ENCODE measurements at regions not wholly inside any gene's neighbourhood (a gene's known extent, or its start where the extent isn't known, plus 50 kb on each side); places are given as distances from the start of the nearest gene placed in this dataset.
"Not testable (repeated sequence)": the region's sequence is repeated elsewhere in the genome, so short reads cannot be mapped to it uniquely, and the experiment has no call there.

- DNase-seq (ENCODE audit: low spot score); H3K36me3 Mint-ChIP-seq (ENCODE audit: low read depth); H3K36me3 ChIP-seq (ENCODE audit: insufficient read depth); H3K9me2 ChIP-seq (ENCODE audit: insufficient read depth); H3K27ac Mint-ChIP-seq; H3F3A ChIP-seq (replicated peaks; ENCODE audit: low read depth); H2AFZ ChIP-seq; H3K4me1 ChIP-seq (ENCODE audit: insufficient read depth); H4K20me1 ChIP-seq (replicated peaks; ENCODE audit: insufficient read depth); H3K27me3 ChIP-seq (ENCODE audit: insufficient read depth); H3K27ac ChIP-seq (ENCODE audit: low read depth); H3K4me2 ChIP-seq; H3K4me1 Mint-ChIP-seq; H3K79me2 ChIP-seq (replicated peaks; ENCODE audit: insufficient read depth); H3K27me3 Mint-ChIP-seq (ENCODE audit: insufficient read depth, low read depth, poor library complexity); H3K4me3 Mint-ChIP-seq; H3K4me3 ChIP-seq; ATAC-seq: not testable (repeated sequence)
- H3K9me3 Mint-ChIP-seq = peaks cover 56% of the 10 kb centered on the region
Measured at GRCh38 chr14:106717544-106717943, 1191.2 kb downstream of the TMEM121 start.

- H4K20me1 ChIP-seq (replicated peaks; ENCODE audit: insufficient read depth); H3K79me2 ChIP-seq (replicated peaks; ENCODE audit: insufficient read depth); H2AFZ ChIP-seq; H3K36me3 ChIP-seq (ENCODE audit: insufficient read depth); H3K27ac ChIP-seq (ENCODE audit: low read depth); H3K4me3 ChIP-seq; DNase-seq (ENCODE audit: low spot score); H3F3A ChIP-seq (replicated peaks; ENCODE audit: low read depth); H3K27me3 ChIP-seq (ENCODE audit: insufficient read depth); H3K4me1 ChIP-seq (ENCODE audit: insufficient read depth); H3K4me3 Mint-ChIP-seq; H3K36me3 Mint-ChIP-seq (ENCODE audit: low read depth); H3K27me3 Mint-ChIP-seq (ENCODE audit: insufficient read depth, low read depth, poor library complexity); H3K27ac Mint-ChIP-seq; ATAC-seq; H3K4me1 Mint-ChIP-seq; H3K9me2 ChIP-seq (ENCODE audit: insufficient read depth); H3K4me2 ChIP-seq: not testable (repeated sequence)
- H3K9me3 Mint-ChIP-seq = peaks cover 52% of the 10 kb centered on the region
Measured at GRCh38 chr14:106719880-106720279, 1193.5 kb downstream of the TMEM121 start.

DNA sequence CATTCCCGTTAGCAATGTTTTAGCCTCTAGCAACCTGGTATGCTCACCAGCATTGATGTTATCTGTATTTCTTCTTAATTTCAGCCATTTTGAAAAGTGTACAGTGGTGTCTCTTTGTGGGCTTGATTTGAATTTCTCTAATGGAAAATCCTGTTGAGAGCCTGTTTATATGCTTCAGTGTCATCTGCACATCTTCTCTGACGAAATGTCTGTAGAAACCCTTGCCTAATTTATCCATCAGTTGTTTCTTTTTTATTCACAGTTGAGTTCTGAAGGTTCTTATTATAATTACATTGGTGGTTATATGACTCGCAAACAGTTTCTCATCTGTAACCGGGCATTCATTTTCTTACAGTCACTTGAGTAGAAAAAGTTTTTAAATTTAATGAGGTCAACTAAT lies 1195.5 kb downstream of the TMEM121 start:
- H3F3A ChIP-seq (replicated peaks; ENCODE audit: low read depth); H4K20me1 ChIP-seq (replicated peaks; ENCODE audit: insufficient read depth); H3K4me1 ChIP-seq (ENCODE audit: insufficient read depth); H3K27me3 ChIP-seq (ENCODE audit: insufficient read depth); H3K27me3 Mint-ChIP-seq (ENCODE audit: insufficient read depth, low read depth, poor library complexity); H3K9me2 ChIP-seq (ENCODE audit: insufficient read depth); H3K36me3 Mint-ChIP-seq (ENCODE audit: low read depth); H3K4me3 Mint-ChIP-seq; ATAC-seq; DNase-seq (ENCODE audit: low spot score); H3K4me2 ChIP-seq; H3K79me2 ChIP-seq (replicated peaks; ENCODE audit: insufficient read depth); H3K4me3 ChIP-seq; H3K27ac Mint-ChIP-seq; H3K27ac ChIP-seq (ENCODE audit: low read depth); H3K36me3 ChIP-seq (ENCODE audit: insufficient read depth); H2AFZ ChIP-seq; H3K4me1 Mint-ChIP-seq: not testable (repeated sequence)
- peaks cover 63% of the 10 kb centered on the region for H3K9me3 Mint-ChIP-seq

GRCh38 chr14:106722813-106723687 lies 1196.7 kb downstream of the TMEM121 start:
- not testable (repeated sequence) for H3K9me2 ChIP-seq (ENCODE audit: insufficient read depth); H3K27ac Mint-ChIP-seq; H3K36me3 ChIP-seq (ENCODE audit: insufficient read depth); H3K36me3 Mint-ChIP-seq (ENCODE audit: low read depth); H3K4me3 Mint-ChIP-seq; H2AFZ ChIP-seq; H3K4me3 ChIP-seq; H3K4me2 ChIP-seq; H3K27me3 ChIP-seq (ENCODE audit: insufficient read depth); H4K20me1 ChIP-seq (replicated peaks; ENCODE audit: insufficient read depth); H3K27ac ChIP-seq (ENCODE audit: low read depth); H3K79me2 ChIP-seq (replicated peaks; ENCODE audit: insufficient read depth); H3F3A ChIP-seq (replicated peaks; ENCODE audit: low read depth); H3K4me1 ChIP-seq (ENCODE audit: insufficient read depth); H3K4me1 Mint-ChIP-seq; DNase-seq (ENCODE audit: low spot score); H3K27me3 Mint-ChIP-seq (ENCODE audit: insufficient read depth, low read depth, poor library complexity); ATAC-seq
- H3K9me3 Mint-ChIP-seq = peaks cover 66% of the 10 kb centered on the region

DNA sequence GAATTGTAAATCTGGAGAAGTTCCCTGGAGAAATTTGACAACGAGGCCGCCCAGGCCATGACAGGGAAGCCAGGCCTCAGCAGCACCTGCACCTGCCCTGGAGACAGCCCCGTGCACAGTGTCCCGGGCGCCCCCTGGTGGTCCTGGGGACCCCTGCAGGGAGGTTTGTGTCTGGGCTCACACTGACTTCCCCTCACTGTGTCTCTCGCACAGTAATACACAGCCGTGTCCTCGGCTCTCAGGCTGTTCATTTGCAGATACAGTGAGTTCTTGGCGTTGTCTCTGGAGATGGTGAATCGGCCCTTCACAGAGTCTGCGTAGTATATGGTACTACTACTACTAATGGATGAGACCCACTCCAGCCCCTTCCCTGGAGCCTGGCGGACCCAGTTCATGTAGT lies 1201.6 kb downstream of the TMEM121 start:
- not testable (repeated sequence) for H3F3A ChIP-seq (replicated peaks; ENCODE audit: low read depth); DNase-seq (ENCODE audit: low spot score); H3K4me1 ChIP-seq (ENCODE audit: insufficient read depth); H3K4me3 ChIP-seq; H3K79me2 ChIP-seq (replicated peaks; ENCODE audit: insufficient read depth); H3K4me1 Mint-ChIP-seq; H3K27ac ChIP-seq (ENCODE audit: low read depth); H3K27ac Mint-ChIP-seq; H3K36me3 Mint-ChIP-seq (ENCODE audit: low read depth); H3K9me2 ChIP-seq (ENCODE audit: insufficient read depth); H4K20me1 ChIP-seq (replicated peaks; ENCODE audit: insufficient read depth); H3K36me3 ChIP-seq (ENCODE audit: insufficient read depth); H3K4me2 ChIP-seq; H3K27me3 Mint-ChIP-seq (ENCODE audit: insufficient read depth, low read depth, poor library complexity); H3K27me3 ChIP-seq (ENCODE audit: insufficient read depth); H3K4me3 Mint-ChIP-seq; ATAC-seq; H2AFZ ChIP-seq
- H3K9me3 Mint-ChIP-seq = peaks cover 70% of the 10 kb centered on the region
